OCI-LY7 (cell line): ENCODE measurements at regions not wholly inside any gene's neighbourhood (a gene's known extent, or its start where the extent isn't known, plus 50 kb on each side); places are given as distances from the start of the nearest gene placed in this dataset.

Experiments
- BruUV-seq: library from RNA; stranded (reverse); fragments of 400-500 nt; replicated peaks from 2 replicates; lab custom pipeline; 2021; lab: Mats Ljungman, UMichigan
- CTCF ChIA-PET: fragments of 300-600 bp; sonication (Branson Sonifier 250); formaldehyde crosslinking; loops from one replicate; lab custom pipeline; 2022; ENCODE audit warnings: antibody characterized with exemption; ENCODE audit not compliant: unreplicated experiment; lab: Charles Lee
- POLR2A ChIA-PET: fragments of 300-600 bp; sonication (Branson Sonifier 250); formaldehyde crosslinking; loops from one replicate; lab custom pipeline; 2022; ENCODE audit warnings: antibody characterized with exemption; lab: Charles Lee
- DNase-seq: peaks from one replicate; pipeline ENCODE4 v3.0.0-alpha.2; 2015; ENCODE audit warnings: low spot score
- H2AFZ ChIP-seq: fragments of 200-600 bp; sonication (generic), shearing (Covaris generic); 2 replicates; pipeline ENCODE4 v1.6.1; 2014; ENCODE audit warnings: mild to moderate bottlenecking, antibody characterized with exemption, low read length, moderate library complexity
- H3K27ac ChIP-seq: fragments of 200-600 bp; sonication (generic); 2 replicates; pipeline ENCODE4 v1.5.1; 2014; ENCODE audit warnings: mixed run types, low read depth, mild to moderate bottlenecking, moderate library complexity, low read length, inconsistent platforms; ENCODE audit not compliant: poor library complexity, severe bottlenecking
- H3K36me3 ChIP-seq: fragments of 200-600 bp; sonication (generic); 2 replicates; pipeline ENCODE4 v1.6.1; 2014; ENCODE audit warnings: mild to moderate bottlenecking, antibody characterized with exemption, low read length, moderate library complexity, mixed read lengths; ENCODE audit not compliant: insufficient read depth
- H3K4me1 ChIP-seq: fragments of 200-600 bp; sonication (generic); 2 replicates; pipeline ENCODE4 v1.5.1; 2014; ENCODE audit warnings: mild to moderate bottlenecking, low read length; ENCODE audit not compliant: insufficient read depth, poor library complexity, severe bottlenecking
- H3K4me2 ChIP-seq: fragments of 200-600 bp; sonication (generic); 2 replicates; pipeline ENCODE4 v1.6.1; 2014; ENCODE audit warnings: mild to moderate bottlenecking, low read length
- H3K4me3 ChIP-seq: fragments of 200-600 bp; sonication (generic); 2 replicates; pipeline ENCODE4 v1.5.1; 2014; ENCODE audit warnings: mild to moderate bottlenecking, low read depth, low read length; ENCODE audit not compliant: poor library complexity, severe bottlenecking
- H3K79me2 ChIP-seq: fragments of 200-600 bp; sonication (generic); 2 replicates; pipeline ENCODE4 v1.6.1; 2016; ENCODE audit warnings: low read depth, mild to moderate bottlenecking, low read length, moderate library complexity, mixed read lengths; ENCODE audit not compliant: insufficient read depth
- H3K9me2 ChIP-seq: fragments of 200-600 bp; sonication (generic); 2 replicates; pipeline ENCODE4 v1.6.1; 2016; ENCODE audit warnings: mild to moderate bottlenecking, low read length, mixed read lengths; ENCODE audit not compliant: insufficient read depth
- H3K9me3 ChIP-seq: fragments of 200-600 bp; sonication (generic); 2 replicates; pipeline ENCODE4 v1.6.1; 2014; ENCODE audit warnings: mild to moderate bottlenecking, mixed run types, low read length, mixed read lengths
- H4K20me1 ChIP-seq: fragments of 200-600 bp; sonication (generic); 2 replicates; pipeline ENCODE4 v1.6.1; 2014; ENCODE audit warnings: mild to moderate bottlenecking, antibody characterized with exemption, low read length, moderate library complexity, mixed read lengths; ENCODE audit not compliant: insufficient read depth
- CTCF ChIP-seq: fragments of 200-600 bp; sonication (generic); conservative IDR thresholded peaks from 2 replicates; pipeline ENCODE4 v1.5.1; 2014; ENCODE audit warnings: mild to moderate bottlenecking, antibody characterized with exemption, low read length, moderate library complexity, mixed read lengths
- EZH2phosphoT487 ChIP-seq: fragments of 200-600 bp; sonication (generic); IDR thresholded peaks from 2 replicates; pipeline ENCODE4 v1.6.1; 2018; ENCODE audit warnings: low read depth, borderline replicate concordance, mild to moderate bottlenecking, mixed run types, antibody characterized with exemption, low read length, moderate library complexity, mixed read lengths
- intact Hi-C: fragments of 100-400 bp; cut with micrococcal nuclease; formaldehyde crosslinking; loops from one replicate; pipeline ENCODE4 v1.10.0; 2022; ENCODE audit not compliant: unreplicated experiment

GRCh38 chr4:101584306-101584705 is 206.2 kb upstream of the BANK1 start:
- intact Hi-C loops = no loop called here
- Histone ChIP-seq H3K4me2 (no peak overlapping the region), H3K27ac (no peak overlapping the region), H3K36me3 (no peaks in the 10 kb centered on the region), H2AFZ (no peak overlapping the region), H3K79me2 (no peaks in the 10 kb centered on the region), H3K4me3 (no peak overlapping the region), H3K9me2 (no peaks in the 10 kb centered on the region), H3K9me3 (no peaks in the 10 kb centered on the region; the same call in 1 of the 2 replicates), H3K4me1 (no peaks in the 10 kb centered on the region), H4K20me1 (no peaks in the 10 kb centered on the region)
- TF ChIP-seq CTCF (no peak), EZH2phosphoT487 (no peak)
- ChIA-PET CTCF (no interaction called here), POLR2A (no interaction called here)
- no TSS peak for BruUV-seq
- DNase-seq = no peak

GRCh38 chr4:101563126-101563525 is 215.8 kb upstream of the PPP3CA start:
- POLR2A ChIA-PET = no interaction called here
- CTCF ChIA-PET = no interaction called here

More at GRCh38 chr4:101563126-101563525, 215.8 kb upstream of the PPP3CA start:
- no peaks in the 10 kb centered on the region for H3K9me2 ChIP-seq
- no peaks in the 10 kb centered on the region for H4K20me1 ChIP-seq
- no peaks in the 10 kb centered on the region for H3K79me2 ChIP-seq
- TF ChIP-seq CTCF (no peak), EZH2phosphoT487 (no peak)
- no peaks in the 10 kb centered on the region for H3K4me1 ChIP-seq
- H3K4me2 ChIP-seq = no peak overlapping the region
- H3K36me3 ChIP-seq = no peaks in the 10 kb centered on the region
- intact Hi-C loops = no loop called here
- no peak for DNase-seq
- no peak overlapping the region for H3K27ac ChIP-seq
- H3K9me3 ChIP-seq = no peaks in the 10 kb centered on the region
- BruUV-seq = no TSS peak
- H3K4me3 ChIP-seq = no peak overlapping the region
- H2AFZ ChIP-seq = no peak overlapping the region
